Suprapubic skin (tissue), 3 donors: ENCODE measurements at regions not wholly inside any gene's neighbourhood (a gene's known extent, or its start where the extent isn't known, plus 50 kb on each side); places are given as distances from the start of the nearest gene placed in this dataset.

ENCODE experiments used
- CTCF ChIP-seq, 2 donors: fragments of 200-600 bp in 1 of 2; fragments of 450-650 bp in 1 of 2; sonication (generic) in 1 of 2; IDR thresholded peaks; one replicate each; pipeline ENCODE4 v1.5.1; 2016 to 2019; ENCODE audit warnings: antibody characterized with exemption in 2 of 2, mild to moderate bottlenecking in 1 of 2, moderate library complexity in 1 of 2
- EP300 ChIP-seq: sonication (generic); formaldehyde crosslinking; IDR thresholded peaks from one replicate; pipeline ENCODE4 v1.6.1; 2017; ENCODE audit warnings: antibody characterized with exemption
- POLR2A ChIP-seq, 2 donors: fragments of 450-650 bp; IDR thresholded peaks; one replicate each; pipeline ENCODE4 v1.6.1; 2017; ENCODE audit warnings: antibody characterized with exemption in 2 of 2, mild to moderate bottlenecking in 2 of 2, moderate library complexity in 2 of 2

DNA sequence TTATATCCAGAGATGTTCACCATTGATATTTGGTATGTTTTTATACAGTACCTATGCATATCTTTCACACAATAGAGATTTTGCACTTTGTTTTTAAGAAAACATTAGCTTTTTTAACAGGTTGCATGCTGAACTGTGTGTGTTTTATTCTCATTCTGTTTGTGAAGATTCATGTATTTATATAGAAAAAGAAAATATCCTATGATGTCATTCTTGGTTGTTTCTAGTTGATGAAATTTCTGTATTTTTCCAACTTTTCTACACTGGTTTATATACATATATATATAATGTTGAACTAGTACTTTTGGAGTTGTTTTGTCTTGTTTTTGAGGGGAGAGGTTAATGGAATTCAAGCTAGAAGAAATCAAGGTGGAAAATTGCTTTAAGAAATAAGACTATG, 143.8 kb downstream of the MATN1 start:
- TF ChIP-seq EP300 = no peak
- TF ChIP-seq CTCF (IDR thresholded peaks at IDR 0.05) = no peak
- no peak for TF ChIP-seq POLR2A (IDR thresholded peaks at IDR 0.05)
